ENCODE measurements at regions not wholly inside any gene's neighbourhood (a gene's known extent, or its start where the extent isn't known, plus 50 kb on each side); places are given as distances from the start of the nearest gene placed in this dataset.

DNA sequence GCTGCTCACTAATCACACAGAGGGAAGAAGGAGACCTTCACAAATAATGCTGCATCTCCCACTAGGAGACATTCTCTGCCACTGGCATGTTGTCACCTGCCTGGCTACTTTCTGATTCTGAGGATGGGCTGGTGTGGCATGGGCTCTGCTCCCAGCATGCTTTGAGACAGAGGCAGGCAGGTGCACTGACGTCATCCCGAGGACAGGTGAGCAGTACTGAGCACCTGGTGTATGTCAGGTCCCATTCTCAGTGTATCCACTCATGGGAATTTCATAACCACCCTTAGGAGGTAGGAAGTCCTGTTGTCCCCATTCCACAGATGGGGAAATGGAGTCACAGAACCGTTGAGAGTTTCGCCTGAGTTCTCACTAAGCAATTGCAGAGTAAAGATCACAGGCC is 597.9 kb downstream of the VRK1 start:
- DNase-seq (ENCODE audit: low spot score), result no peak

DNA sequence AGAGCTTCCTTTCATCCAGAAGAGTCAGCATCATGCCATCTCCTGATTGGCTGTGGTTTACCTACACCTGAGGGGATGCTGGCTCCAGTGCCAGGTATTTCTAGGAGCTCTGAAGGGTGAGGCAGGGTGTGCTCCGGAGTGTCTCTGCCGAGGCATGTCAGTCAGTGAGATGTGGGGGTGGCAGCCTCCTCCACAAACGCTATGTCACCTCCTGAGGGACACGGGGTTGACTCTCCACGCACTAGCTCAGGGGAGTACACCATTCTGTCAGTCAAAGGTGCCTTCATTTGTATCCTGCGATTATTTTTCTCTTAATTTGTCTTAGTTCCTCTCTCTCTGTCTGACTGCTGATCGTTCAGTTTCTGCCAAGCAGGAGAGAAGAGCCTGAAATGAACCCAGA is 604.5 kb downstream of the VRK1 start:
- no peak for DNase-seq (ENCODE audit: low spot score)

DNA sequence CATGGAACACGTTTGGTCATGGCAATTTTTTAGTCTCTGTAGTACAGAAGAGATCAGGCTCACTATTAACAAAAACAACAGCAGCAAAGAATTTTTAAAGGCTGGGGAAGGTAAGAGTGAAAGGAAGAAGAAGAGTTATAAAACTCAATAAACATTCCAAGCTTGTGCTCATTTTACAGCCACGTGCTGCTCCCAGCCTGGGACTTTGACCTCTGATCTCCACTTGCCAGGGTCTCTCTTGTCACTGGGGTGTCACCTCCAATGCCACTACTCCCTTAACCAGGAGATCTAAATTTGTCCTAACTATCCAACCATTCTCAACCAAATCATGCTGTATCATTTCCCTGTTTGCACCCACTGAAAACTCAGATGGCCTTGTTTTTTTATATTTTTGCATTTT is 605.1 kb downstream of the VRK1 start:
- no peak for DNase-seq (ENCODE audit: low spot score)

DNA sequence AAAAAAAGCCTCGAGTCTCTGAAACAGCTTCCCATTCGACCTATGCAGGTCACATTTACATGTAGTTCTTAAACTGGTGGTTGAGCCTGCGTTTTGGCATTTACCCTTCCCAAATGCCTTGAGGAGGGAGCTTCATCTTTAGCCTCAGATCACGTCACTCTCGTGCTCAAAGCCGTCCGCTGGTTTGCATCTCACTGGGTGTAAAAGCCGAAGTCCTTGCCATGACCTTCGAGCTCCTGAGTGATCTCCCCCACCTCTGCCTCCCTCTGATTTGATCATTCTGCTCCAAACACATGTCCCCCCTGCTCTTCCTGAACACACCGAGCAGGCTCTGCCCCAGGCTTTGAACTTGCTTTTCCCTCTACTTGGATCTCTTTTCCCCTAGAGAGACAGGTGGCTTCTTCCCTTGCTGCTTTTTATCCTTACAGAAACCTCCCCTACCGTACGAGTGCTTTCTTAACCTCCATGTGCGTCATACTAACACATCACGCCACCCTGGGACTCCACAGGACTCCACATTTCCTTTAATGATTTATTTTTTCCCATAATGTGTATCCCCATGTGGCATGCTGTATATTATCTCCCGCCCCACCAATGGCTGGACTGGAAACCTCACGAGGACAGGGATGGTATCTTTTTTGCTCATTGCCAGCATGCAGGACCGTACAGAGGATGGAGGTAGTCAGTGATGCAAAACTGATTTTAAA is 610.7 kb downstream of the VRK1 start:
- DNase-seq (ENCODE audit: low spot score), result no peak

DNA sequence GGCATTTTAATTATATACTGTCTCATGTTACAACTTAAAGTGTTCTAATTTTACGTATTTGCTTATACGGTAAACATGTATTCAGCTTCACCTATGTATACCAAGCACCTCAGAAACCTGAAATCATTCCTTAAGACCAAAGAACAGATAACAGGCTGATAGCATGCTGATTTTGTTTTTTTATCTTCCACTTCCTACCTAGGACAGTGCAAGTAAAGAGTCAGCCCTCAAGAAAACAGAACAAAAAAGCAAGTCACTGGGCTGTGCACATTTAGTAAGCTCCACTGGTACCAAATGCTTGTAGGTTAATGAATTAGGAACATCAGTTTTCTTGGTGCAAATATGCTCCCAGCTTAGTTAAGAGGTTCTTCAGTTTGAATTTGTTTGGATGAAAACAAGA is 611.3 kb downstream of the VRK1 start:
- DNase-seq (ENCODE audit: low spot score), result no peak

DNA sequence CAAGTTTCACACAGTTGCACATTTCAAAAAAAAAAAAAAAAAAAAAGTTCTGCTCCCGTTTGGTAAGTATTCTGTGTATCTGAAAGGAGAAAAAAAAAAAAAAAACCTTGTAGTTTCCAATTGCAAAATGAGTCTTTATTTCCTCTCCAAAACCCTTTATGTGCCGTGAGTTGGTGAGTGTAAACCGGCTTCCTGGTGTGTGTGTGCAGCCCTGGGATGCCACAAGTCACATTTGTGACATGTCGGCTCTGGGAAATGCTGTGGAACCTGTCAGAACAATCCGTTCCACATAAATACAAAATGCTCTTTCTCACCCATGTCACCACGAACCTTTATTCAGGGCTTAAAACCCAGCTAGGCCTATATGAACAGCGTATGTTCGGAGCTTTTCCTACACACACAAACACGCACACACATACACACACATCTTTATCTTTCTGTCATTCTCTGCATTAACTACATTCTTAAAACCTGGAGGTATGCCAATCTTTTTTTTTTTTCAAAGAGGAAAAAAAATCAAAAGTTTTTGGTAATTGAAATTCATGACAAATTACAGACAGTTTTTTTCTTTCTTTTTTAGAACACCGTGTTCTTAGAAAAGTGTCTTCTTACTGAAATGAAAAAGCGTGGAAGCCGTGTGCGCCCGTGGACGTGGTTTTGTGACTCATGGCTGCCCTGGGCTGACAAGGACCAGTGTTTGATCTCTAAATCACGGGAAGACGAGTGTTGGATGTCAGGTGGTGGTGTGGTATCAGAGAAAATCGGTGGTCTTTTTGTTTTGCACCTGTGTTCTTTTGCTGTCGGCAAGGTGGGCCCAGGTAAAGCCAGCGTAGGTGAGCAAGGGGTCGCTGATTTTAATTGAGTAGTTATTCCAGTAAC is 612.0 kb downstream of the VRK1 start:
- no peak for DNase-seq (ENCODE audit: low spot score)

DNA sequence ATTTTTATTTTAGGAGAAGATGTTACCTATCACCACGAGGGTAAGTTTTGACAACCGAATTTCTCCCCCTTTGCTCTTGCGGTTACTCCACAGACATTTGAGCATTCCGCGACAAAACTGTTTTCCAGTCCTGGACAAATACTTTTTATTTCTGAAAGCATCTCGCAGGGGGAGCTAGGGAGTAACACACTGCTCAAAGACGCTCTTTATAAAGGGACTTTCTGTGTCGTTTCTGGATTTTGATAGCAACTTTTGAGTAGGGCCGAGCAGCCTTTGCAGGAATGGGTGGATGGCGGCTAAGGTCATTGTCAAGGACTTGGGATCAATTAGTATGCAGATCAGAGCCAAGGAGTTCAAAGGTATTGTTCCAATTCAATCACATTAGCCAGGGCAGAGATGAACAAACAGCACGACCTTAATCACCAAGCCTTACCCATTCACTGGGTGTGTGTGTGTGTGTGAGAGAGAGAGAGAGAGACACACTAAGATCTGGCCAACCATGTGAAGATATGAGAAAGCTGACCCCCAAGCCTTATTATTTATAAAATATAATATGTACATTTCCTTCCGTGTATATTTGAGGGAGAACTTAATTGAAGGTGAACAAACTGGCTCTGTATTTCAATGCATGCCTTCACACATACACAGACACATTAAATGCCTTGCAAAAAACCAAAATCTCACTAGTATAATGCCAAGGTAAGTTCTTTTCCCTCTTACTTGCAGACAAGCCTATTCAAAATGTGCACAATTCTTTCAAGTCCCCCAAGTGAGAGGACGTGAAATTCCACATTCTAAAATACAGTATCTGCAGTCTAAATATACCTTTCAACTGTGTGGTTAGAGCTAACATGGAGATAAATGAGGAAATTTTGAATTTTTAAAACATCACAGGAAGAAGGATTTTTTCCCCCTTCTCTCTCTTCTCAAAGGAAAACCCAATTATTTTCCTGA is 613.8 kb downstream of the VRK1 start:
- DNase-seq (ENCODE audit: low spot score), result no peak

DNA sequence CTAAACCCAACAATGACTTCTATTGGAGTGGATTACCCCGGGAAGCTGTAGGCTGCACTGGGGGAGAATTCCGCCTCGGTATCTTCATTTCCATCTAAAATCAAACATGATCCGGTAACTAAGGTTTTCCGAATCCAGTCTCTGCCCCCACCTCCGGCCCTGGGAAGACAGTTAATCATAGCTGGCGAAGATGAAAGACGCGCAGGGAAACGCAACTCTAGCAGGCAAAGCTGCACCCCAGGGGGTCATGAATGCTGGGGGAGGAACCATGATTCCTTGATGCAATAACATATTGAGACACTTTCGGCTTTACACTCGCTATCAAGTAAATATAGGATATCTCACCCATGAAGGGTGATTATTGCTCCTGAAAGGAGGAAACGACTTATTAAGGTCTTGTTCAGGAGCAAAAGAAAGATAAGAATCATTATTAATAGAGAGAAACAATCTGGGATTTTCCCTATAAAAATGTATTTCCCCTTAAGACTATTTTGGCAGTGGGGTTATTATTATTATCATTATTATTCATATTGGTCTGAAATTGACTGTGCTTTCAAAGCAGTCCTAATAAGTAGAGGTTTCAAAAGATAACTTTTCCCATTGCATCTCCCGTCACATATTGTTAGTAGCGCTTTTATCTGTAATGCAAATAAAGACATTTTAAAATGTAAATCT is 614.9 kb downstream of the VRK1 start:
- no peak for DNase-seq (ENCODE audit: low spot score)

DNA sequence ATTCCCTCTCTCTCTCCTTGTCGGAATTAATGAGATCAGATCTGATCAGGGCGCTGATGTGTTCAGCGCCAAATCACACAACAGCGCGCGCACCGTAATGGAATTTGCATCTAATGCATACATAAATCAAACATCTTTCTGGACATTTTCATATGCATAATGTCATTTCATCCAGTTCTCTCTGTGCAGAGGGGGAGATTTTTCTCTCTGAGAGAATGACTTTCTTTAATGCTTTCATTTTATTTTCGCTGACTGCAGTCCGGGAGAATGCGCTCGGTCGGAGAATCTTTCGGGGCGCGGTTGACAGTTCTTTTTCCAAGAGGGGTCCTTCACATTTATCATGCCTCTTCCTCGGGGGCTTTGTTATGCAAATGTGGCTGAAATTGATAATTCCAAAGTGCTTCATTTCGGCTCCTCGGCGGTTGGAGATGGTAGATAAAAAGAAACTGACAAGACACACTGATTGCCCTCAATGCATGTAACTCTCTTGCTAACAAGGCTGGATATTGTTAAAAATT is 615.9 kb downstream of the VRK1 start:
- no peak for DNase-seq (ENCODE audit: low spot score)

DNA sequence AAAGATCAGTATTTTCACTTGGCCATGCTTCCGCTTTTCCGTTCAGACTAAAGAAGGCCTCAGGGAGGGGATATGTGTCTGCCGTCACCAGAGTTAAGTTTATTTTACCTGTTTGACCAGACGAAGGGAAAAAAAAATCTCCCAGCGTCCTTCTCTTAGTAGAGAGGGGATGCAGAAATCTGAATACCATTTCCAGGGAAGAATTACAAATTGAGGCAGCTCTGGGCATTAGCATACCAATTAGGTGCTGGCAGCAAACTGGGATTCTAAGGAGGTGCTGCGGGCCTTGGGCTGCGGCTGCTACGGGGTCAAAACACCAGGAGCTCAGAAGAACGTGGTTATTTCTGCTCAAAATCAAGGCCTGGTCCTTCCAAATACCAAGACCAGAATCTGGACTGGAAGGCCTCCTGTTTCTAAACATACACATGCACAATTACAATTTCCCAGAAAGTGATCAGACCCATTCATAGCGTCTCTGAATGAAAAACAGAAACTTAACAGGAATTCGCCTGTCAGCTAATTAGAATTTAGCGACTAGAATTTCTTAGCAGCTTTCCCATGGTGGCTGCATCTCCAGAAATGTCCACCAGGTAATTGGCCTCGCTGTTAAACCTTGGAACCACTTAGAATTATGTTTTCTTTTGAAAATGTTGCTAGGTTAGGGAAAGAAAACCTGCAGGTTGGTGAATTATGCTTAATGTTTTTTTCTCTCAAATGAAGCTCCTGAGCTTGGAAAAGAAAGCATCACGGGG is 617.0 kb downstream of the VRK1 start:
- DNase-seq (ENCODE audit: low spot score), result no peak

DNA sequence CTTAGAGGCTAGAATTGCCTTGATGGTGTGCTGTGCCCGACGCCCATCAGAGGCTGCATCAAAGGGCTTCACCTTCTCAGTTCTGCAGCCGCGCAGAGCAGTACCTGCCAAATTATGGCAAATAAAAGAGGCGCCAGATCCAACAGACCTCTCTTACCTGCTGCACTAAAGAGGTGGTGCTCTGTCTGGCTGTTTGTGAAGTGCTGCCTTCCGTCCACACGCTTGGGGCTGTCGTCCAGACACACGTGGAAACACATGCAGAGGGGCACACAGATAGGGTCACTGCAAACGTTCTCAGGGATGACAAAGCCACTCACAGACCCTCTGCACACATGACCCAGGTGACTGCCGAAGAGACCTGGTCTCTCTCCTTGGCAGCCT is 617.5 kb downstream of the VRK1 start:
- DNase-seq (ENCODE audit: low spot score), result no peak

DNA sequence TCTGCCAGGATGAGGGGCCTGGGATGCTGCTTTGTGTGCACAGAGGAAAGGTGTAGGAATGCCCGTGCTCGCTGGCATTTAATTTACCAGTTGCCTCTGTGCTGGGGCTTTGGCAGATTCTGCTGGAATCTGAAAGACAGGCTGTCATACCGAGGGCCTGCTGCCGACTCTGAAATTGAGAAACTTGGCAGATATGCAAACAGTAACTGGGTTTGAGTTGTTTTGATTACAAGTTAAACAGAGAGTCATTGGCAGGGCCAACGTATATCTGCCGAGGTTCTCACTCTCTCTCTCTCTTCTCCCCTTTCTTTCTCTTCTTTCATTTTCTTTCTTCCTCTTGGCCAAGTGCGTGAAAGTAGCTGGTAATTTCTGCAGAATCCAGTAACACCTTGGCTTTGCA is 618.7 kb downstream of the VRK1 start:
- DNase-seq (ENCODE audit: low spot score), result no peak

DNA sequence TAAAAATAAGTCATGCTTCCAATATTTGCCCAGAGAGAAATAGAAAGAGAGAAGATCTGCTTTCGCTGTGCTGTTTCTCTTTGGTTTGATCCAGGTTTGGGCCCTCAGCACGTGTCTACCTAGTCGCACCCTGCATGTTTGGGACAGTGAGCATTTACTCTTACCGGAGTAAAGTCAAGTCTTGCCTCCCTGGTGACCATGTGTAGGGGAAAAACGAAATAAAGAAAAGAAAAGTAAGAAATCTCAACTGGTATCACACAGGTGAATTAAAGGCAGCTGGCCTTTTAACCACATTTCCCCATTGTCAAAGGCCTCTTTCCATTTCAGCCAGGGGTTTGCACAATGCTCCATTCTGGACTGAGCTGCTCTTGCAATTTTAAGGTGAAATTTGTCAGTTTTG is 619.4 kb downstream of the VRK1 start:
- no peak for DNase-seq (ENCODE audit: low spot score)

DNA sequence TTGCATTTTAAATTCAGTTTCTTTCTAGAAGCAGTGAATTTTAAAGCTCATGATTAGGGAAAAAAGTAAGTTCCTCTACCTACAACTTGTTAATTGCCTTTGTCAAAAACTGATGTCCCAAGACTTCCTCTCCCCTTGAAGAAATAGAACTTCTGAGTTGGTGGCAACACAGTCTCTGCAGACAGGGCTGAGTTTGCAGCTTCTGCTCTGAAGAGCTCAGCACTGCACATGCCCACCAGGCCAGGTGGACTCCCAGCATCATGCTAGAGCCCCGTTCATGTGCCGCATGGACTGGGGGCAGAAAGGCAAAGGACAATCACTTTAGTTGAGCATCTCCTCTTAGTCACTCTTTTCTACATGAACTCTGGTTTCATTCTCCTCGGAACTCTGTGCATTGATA is 620.1 kb downstream of the VRK1 start:
- no peak for DNase-seq (ENCODE audit: low spot score)

DNA sequence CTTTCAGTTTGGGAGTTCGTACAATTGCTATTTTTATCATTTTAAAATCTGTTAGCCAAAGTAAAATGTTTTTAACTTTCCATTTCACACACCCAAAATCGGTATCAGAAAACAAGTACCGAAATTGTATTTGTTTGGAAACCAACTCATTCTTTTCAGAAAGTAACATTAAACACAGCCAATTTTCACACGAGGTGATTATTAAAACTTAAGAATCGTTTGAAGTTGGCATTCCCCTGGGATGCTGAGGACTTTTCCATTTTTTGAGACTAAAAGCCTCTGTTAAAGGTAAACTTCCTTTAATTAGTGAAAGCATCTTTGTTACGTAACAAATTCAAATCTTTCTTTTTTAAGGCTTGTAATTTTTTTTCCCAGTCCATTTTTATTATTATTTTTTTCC is 623.0 kb downstream of the VRK1 start:
- no peak for DNase-seq (ENCODE audit: low spot score)

DNA sequence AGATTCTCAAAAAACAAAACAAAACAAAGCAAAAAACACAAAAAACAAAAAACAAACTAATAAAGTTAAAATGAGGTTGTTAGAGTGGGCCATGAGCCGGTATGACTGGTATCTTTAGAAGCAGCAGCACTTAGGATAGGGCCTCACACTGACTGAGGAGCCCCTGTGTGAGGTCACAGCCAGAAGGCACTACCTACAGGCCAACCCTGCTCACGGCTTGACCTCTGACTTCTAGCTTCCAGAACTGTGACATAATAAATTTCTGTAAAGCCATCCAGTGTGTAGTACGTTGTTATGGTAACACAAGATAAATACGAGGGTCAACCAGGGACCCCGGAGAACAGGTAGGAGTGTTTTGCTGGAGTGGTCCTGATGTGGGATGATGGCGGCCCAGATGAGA is 629.6 kb downstream of the VRK1 start:
- no peak for DNase-seq (ENCODE audit: low spot score)

DNA sequence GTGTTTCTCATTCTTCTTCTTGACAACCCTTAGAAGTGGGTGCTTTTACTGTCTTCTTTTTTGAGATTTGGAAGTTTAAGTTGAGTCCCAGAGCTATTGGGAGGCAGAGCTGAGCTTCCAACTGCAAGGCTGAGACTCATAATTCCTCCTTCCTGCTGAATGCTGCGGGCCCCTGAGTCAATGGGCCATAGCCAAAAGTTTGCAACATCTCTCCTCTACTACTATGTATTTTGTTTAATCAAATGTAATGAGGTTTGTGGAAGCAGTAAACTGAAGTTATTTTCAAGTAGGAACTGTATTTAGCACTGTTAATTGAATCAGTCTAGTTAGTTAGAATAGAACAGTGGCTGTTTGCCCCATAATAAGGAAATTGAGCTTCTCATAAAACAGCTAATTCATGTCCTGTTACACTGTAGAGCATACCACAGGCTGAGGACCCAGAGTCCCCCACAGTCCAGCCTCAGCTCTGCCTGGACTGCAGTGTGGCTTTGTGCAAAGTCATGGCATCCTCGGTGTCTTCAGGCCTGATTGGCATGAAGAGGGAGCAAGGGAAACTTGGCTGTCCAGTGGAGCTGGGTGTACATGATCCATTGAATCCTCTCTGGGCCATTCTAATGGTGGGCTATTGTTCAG is 631.7 kb downstream of the VRK1 start:
- DNase-seq (ENCODE audit: low spot score), result no peak

DNA sequence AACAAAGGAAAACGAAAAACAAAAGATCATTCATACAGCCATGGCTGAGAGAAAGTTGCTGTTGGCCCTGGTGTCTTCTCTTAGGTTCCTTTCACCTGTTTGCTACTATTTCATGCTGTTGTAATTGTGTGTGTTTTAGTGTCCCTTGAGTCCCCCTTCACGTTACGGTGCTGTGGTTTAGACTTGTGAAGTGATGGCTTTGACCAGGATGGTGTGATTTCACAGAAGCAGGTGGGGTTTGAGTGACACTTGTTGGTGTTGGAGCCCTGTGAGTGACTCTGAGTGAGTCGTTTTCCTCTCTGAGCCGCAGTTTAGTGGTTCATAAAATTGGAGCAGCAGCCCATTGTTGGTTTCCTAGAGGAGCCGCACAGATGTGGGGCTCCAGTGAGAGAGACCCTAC is 635.4 kb downstream of the VRK1 start:
- DNase-seq (ENCODE audit: low spot score), result no peak

DNA sequence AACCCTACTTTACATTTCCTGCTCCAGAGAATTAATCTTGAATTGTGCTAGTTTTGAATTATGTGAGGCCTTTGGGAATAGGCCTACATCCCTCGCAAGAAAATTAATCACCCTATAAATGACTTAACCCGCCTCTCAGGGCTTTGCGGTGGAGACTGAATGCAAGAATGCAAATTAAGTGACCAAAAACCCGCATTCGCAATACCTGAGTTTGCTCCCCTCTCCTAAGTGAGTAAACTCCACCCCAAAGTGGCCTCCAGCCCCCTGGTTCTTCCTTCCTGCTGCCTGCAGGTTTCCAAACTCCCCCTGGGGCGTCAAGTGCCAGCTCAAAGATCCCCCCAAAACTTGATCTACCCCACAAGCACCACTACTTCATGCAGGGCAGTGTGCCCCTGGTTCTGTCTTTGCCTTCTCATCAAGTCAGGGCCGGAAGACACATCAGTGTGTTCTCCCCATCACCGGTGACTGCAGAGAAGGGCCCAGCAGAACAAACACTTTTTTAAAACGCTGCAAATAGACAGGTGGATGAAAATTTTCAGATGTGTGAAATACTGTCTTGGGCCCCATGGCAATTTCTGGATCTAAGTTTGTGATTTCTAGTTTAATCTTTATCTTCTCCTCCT is 644.7 kb downstream of the VRK1 start:
- DNase-seq (ENCODE audit: low spot score), result no peak

DNA sequence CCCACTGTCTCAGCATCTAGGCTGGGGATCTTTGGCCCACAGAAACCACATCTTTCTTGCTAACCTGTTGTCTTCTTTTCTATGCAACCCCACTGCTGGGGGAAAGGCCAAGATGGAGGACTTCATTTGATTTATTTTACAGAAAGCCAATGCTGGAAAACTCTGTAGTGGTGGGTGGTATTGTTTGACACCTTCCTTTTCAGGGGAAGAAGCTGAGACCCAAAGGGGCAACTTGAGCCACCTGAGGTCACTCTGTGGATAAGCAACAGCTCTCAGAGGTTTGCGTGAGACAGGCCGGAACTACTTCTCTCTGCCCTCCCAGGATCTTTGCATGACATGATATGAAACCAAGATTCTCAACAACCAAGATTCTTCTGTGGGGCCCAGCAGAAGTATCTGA is 645.2 kb downstream of the VRK1 start:
- DNase-seq (ENCODE audit: low spot score), result no peak

All from ureter (tissue), 1 donor.